ENCODE measurements at regions not wholly inside any gene's neighbourhood (a gene's known extent, or its start where the extent isn't known, plus 50 kb on each side); places are given as distances from the start of the nearest gene placed in this dataset.
"Not testable (repeated sequence)": the region's sequence is repeated elsewhere in the genome, so short reads cannot be mapped to it uniquely, and the experiment has no call there.

DNA sequence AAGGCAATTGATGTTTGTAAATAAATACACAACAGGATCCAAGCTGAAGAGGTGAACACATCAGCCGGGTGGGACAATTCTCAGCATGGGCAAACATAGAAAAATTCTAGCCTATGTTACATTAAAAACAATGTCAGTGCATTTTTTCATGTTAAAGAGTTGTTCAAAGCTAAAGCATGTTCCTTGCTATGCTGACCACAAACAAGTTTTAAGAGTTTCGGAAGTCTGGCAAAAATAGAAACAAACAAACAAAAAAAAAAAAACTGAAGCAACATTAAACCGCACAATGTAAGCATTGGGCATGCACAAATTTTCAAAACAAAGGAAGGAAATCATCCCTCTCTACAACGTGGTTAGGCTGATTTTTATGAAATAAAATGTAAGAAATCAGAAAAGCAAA is 185.8 kb downstream of the FOXD4L6 start:
- TF ChIP-seq, protein P1, sequence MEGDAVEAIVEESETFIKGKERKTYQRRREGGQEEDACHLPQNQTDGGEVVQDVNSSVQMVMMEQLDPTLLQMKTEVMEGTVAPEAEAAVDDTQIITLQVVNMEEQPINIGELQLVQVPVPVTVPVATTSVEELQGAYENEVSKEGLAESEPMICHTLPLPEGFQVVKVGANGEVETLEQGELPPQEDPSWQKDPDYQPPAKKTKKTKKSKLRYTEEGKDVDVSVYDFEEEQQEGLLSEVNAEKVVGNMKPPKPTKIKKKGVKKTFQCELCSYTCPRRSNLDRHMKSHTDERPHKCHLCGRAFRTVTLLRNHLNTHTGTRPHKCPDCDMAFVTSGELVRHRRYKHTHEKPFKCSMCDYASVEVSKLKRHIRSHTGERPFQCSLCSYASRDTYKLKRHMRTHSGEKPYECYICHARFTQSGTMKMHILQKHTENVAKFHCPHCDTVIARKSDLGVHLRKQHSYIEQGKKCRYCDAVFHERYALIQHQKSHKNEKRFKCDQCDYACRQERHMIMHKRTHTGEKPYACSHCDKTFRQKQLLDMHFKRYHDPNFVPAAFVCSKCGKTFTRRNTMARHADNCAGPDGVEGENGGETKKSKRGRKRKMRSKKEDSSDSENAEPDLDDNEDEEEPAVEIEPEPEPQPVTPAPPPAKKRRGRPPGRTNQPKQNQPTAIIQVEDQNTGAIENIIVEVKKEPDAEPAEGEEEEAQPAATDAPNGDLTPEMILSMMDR (conservative IDR thresholded peaks at IDR 0.05; ENCODE audit: low read depth, low read length), result not testable (repeated sequence)
- TF ChIP-seq EZH2 (IDR thresholded peaks at IDR 0.05; ENCODE audit: borderline replicate concordance, low read depth, low read length, poor library complexity, severe bottlenecking), result not testable (repeated sequence)

Measured in A673 (cell line).